K562 (cell line): ENCODE measurements at regions not wholly inside any gene's neighbourhood (a gene's known extent, or its start where the extent isn't known, plus 50 kb on each side); places are given as distances from the start of the nearest gene placed in this dataset.

Experiments used
- MIER1 ChIP-seq: fragments of 450-650 bp; IDR thresholded peaks from 2 replicates; pipeline ENCODE4 v1.6.1; 2016; ENCODE audit warnings: antibody characterized with exemption, mild to moderate bottlenecking, low read depth
- MTA2 ChIP-seq: fragments of 450-650 bp; IDR thresholded peaks from 2 replicates; pipeline ENCODE4 v1.6.1; 2016; ENCODE audit warnings: low read depth
- NRF1 ChIP-seq, 2 experiments: fragments of 450-650 bp; IDR thresholded peaks in 1 of 2; conservative IDR thresholded peaks in 1 of 2; 2 replicates each; pipeline ENCODE4 v1.6.1; 2014; ENCODE audit warnings: mild to moderate bottlenecking in 2 of 2
- XRCC5 ChIP-seq: fragments of 200-400 bp; formaldehyde crosslinking; IDR thresholded peaks from 2 replicates; pipeline ENCODE4 v1.6.1; 2017; ENCODE audit warnings: low read depth, mild to moderate bottlenecking, low read length
- ZNF507 ChIP-seq: conservative IDR thresholded peaks from 2 replicates; pipeline ENCODE4 v1.6.1; 2017; ENCODE audit warnings: missing genetic modification characterization, missing compliant biosample characterization
- TF ChIP-seq, protein P1 (sequence below): fragments of 250-450 bp; sonication (Bioruptor Pico); IDR thresholded peaks from 2 replicates; pipeline ENCODE4 v1.9.0; 2021; ENCODE audit warnings: mild to moderate bottlenecking, inconsistent platforms
- TF ChIP-seq, protein P2 (sequence below), 2 experiments: fragments of 450-650 bp in 1 of 2; sonication (generic) in 1 of 2; formaldehyde crosslinking in 1 of 2; IDR thresholded peaks; 2 replicates each; pipeline versions ENCODE4 v1.7.1 to v1.9.0; 2016 to 2022; ENCODE audit warnings: inconsistent platforms in 1 of 2, mild to moderate bottlenecking in 1 of 2, missing genetic modification reagents in 1 of 2

DNA sequence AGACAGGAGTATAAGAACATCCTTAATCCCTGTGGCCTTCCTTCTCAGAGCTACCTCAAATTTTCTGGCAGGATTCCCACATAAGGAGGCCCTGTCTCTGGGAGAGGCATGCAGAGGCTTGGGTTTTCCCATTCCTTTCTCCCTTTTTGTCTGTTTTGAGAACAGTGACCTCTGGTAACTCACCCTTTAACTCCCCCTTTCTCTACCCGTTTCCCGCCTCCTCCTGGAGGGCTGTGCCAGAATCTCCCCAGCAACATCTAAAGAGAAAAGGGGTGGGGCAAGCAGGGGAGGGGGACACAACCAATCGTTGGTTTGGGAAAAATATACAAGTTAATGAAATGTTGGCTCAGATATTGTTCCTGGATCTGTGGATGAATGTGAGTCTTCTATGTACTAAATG lies 303.7 kb upstream of the IRS4 start (continued):
- TF ChIP-seq, protein P1, sequence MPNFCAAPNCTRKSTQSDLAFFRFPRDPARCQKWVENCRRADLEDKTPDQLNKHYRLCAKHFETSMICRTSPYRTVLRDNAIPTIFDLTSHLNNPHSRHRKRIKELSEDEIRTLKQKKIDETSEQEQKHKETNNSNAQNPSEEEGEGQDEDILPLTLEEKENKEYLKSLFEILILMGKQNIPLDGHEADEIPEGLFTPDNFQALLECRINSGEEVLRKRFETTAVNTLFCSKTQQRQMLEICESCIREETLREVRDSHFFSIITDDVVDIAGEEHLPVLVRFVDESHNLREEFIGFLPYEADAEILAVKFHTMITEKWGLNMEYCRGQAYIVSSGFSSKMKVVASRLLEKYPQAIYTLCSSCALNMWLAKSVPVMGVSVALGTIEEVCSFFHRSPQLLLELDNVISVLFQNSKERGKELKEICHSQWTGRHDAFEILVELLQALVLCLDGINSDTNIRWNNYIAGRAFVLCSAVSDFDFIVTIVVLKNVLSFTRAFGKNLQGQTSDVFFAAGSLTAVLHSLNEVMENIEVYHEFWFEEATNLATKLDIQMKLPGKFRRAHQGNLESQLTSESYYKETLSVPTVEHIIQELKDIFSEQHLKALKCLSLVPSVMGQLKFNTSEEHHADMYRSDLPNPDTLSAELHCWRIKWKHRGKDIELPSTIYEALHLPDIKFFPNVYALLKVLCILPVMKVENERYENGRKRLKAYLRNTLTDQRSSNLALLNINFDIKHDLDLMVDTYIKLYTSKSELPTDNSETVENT (CRISPR knock-in tag) = no peak
- no peak for TF ChIP-seq MIER1
- no peak for TF ChIP-seq MTA2
- TF ChIP-seq, protein P2, sequence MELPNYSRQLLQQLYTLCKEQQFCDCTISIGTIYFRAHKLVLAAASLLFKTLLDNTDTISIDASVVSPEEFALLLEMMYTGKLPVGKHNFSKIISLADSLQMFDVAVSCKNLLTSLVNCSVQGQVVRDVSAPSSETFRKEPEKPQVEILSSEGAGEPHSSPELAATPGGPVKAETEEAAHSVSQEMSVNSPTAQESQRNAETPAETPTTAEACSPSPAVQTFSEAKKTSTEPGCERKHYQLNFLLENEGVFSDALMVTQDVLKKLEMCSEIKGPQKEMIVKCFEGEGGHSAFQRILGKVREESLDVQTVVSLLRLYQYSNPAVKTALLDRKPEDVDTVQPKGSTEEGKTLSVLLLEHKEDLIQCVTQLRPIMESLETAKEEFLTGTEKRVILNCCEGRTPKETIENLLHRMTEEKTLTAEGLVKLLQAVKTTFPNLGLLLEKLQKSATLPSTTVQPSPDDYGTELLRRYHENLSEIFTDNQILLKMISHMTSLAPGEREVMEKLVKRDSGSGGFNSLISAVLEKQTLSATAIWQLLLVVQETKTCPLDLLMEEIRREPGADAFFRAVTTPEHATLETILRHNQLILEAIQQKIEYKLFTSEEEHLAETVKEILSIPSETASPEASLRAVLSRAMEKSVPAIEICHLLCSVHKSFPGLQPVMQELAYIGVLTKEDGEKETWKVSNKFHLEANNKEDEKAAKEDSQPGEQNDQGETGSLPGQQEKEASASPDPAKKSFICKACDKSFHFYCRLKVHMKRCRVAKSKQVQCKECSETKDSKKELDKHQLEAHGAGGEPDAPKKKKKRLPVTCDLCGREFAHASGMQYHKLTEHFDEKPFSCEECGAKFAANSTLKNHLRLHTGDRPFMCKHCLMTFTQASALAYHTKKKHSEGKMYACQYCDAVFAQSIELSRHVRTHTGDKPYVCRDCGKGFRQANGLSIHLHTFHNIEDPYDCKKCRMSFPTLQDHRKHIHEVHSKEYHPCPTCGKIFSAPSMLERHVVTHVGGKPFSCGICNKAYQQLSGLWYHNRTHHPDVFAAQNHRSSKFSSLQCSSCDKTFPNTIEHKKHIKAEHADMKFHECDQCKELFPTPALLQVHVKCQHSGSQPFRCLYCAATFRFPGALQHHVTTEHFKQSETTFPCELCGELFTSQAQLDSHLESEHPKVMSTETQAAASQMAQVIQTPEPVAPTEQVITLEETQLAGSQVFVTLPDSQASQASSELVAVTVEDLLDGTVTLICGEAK (IDR thresholded peaks at IDR 0.05) = no peak
- TF ChIP-seq, protein P2 (CRISPR knock-in tag; IDR thresholded peaks at IDR 0.05) = no peak
- TF ChIP-seq NRF1 (conservative IDR thresholded peaks at IDR 0.05 in 1 of 2, IDR thresholded peaks at IDR 0.05 in 1 of 2) = no peak
- TF ChIP-seq ZNF507 (tag) = no peak
- TF ChIP-seq XRCC5 = no peak
